ENCODE measurements at regions not wholly inside any gene's neighbourhood (a gene's known extent, or its start where the extent isn't known, plus 50 kb on each side); places are given as distances from the start of the nearest gene placed in this dataset.
A peak's percentile ranks its signal among the peaks of the same experiment; 100 is the strongest.

- no peaks in the 10 kb centered on the region for H3K9me3 ChIP-seq
- TF ChIP-seq CTCF (IDR thresholded peaks at IDR 0.05; ENCODE audit: low read depth, low read length), result no peak
- H3K4me1 ChIP-seq, result no peaks in the 10 kb centered on the region
- no peak for DNase-seq
- H3K27me3 ChIP-seq, result no peaks in the 10 kb centered on the region
- H3K36me3 ChIP-seq, result no peaks in the 10 kb centered on the region
- no peak overlapping the region for H3K4me3 ChIP-seq (ENCODE audit: low read depth, low read length)
Observed at GRCh38 chr4:134911941-134912340, 710.4 kb upstream of the PABPC4L start.

GRCh38 chr4:134906404-134907023, 704.9 kb upstream of the PABPC4L start:
- Histone ChIP-seq H3K4me3 (ENCODE audit: low read depth, low read length) (no peak overlapping the region), H3K9me3 (no peaks in the 10 kb centered on the region), H3K27me3 (no peaks in the 10 kb centered on the region), H3K4me1 (no peaks in the 10 kb centered on the region), H3K36me3 (no peaks in the 10 kb centered on the region)
- peak; percentile 71 for TF ChIP-seq CTCF (IDR thresholded peaks at IDR 0.05; ENCODE audit: low read depth, low read length)
- peak; percentile 31 for DNase-seq

- no peak overlapping the region for H3K4me3 ChIP-seq (ENCODE audit: low read depth, low read length)
- no peak for DNase-seq
- no peaks in the 10 kb centered on the region; the same call in 1 of the 2 replicates for H3K4me1 ChIP-seq
- no peaks in the 10 kb centered on the region for H3K27me3 ChIP-seq
- H3K9me3 ChIP-seq, result no peaks in the 10 kb centered on the region
- peak; percentile 22; the same call in 1 of the 2 replicates for TF ChIP-seq CTCF (IDR thresholded peaks at IDR 0.05; ENCODE audit: low read depth, low read length)
- H3K36me3 ChIP-seq, result no peaks in the 10 kb centered on the region
Observed at GRCh38 chr4:134905061-134905460, 703.5 kb upstream of the PABPC4L start.

- Histone ChIP-seq H3K36me3 (no peaks in the 10 kb centered on the region), H3K27me3 (no peaks in the 10 kb centered on the region), H3K4me3 (ENCODE audit: low read depth, low read length) (no peak overlapping the region), H3K4me1 (no peaks in the 10 kb centered on the region), H3K9me3 (no peaks in the 10 kb centered on the region)
- TF ChIP-seq CTCF (IDR thresholded peaks at IDR 0.05; ENCODE audit: low read depth, low read length), result no peak
- DNase-seq, result no peak
Observed at GRCh38 chr4:134888156-134888555, 686.6 kb upstream of the PABPC4L start.

GRCh38 chr4:134885436-134885835, 683.8 kb upstream of the PABPC4L start:
- no peaks in the 10 kb centered on the region for H3K36me3 ChIP-seq
- H3K4me1 ChIP-seq, result no peaks in the 10 kb centered on the region
- H3K27me3 ChIP-seq, result no peaks in the 10 kb centered on the region
- TF ChIP-seq CTCF (IDR thresholded peaks at IDR 0.05; ENCODE audit: low read depth, low read length), result no peak
- no peak for DNase-seq
- no peaks in the 10 kb centered on the region for H3K9me3 ChIP-seq
- H3K4me3 ChIP-seq (ENCODE audit: low read depth, low read length), result no peak overlapping the region

- no peaks in the 10 kb centered on the region for H3K27me3 ChIP-seq
- H3K4me1 ChIP-seq, result no peaks in the 10 kb centered on the region
- H3K36me3 ChIP-seq, result no peaks in the 10 kb centered on the region
- no peak for DNase-seq
- TF ChIP-seq CTCF (IDR thresholded peaks at IDR 0.05; ENCODE audit: low read depth, low read length), result no peak
- H3K9me3 ChIP-seq, result no peaks in the 10 kb centered on the region
- no peak overlapping the region for H3K4me3 ChIP-seq (ENCODE audit: low read depth, low read length)
Observed at GRCh38 chr4:134883831-134884449, 682.4 kb upstream of the PABPC4L start.

Data from BE2C (cell line).